HL-60 (cell line): ENCODE measurements at regions not wholly inside any gene's neighbourhood (a gene's known extent, or its start where the extent isn't known, plus 50 kb on each side); places are given as distances from the start of the nearest gene placed in this dataset.

Source experiments
- CTCF ChIP-seq: IDR thresholded peaks from one replicate; pipeline ENCODE4 v1.5.1; 2011; ENCODE audit warnings: low read length, control low read depth, inconsistent platforms; ENCODE audit not compliant: insufficient read depth
- POLR2AphosphoS5 ChIP-seq: IDR thresholded peaks from 2 replicates; pipeline ENCODE4 v1.6.1; 2012; ENCODE audit warnings: low read depth
- TF ChIP-seq, protein P1 (sequence below): IDR thresholded peaks from 2 replicates; pipeline ENCODE4 v1.6.1; 2012; ENCODE audit warnings: low read depth; ENCODE audit not compliant: insufficient replicate concordance

GRCh38 chr18:78540636-78541529 lies 438.7 kb upstream of the SALL3 start:
- TF ChIP-seq CTCF, result no peak
- TF ChIP-seq POLR2AphosphoS5, result no peak
- TF ChIP-seq, protein P1, sequence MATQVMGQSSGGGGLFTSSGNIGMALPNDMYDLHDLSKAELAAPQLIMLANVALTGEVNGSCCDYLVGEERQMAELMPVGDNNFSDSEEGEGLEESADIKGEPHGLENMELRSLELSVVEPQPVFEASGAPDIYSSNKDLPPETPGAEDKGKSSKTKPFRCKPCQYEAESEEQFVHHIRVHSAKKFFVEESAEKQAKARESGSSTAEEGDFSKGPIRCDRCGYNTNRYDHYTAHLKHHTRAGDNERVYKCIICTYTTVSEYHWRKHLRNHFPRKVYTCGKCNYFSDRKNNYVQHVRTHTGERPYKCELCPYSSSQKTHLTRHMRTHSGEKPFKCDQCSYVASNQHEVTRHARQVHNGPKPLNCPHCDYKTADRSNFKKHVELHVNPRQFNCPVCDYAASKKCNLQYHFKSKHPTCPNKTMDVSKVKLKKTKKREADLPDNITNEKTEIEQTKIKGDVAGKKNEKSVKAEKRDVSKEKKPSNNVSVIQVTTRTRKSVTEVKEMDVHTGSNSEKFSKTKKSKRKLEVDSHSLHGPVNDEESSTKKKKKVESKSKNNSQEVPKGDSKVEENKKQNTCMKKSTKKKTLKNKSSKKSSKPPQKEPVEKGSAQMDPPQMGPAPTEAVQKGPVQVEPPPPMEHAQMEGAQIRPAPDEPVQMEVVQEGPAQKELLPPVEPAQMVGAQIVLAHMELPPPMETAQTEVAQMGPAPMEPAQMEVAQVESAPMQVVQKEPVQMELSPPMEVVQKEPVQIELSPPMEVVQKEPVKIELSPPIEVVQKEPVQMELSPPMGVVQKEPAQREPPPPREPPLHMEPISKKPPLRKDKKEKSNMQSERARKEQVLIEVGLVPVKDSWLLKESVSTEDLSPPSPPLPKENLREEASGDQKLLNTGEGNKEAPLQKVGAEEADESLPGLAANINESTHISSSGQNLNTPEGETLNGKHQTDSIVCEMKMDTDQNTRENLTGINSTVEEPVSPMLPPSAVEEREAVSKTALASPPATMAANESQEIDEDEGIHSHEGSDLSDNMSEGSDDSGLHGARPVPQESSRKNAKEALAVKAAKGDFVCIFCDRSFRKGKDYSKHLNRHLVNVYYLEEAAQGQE, result no peak
